HG02970 (cell line): ENCODE measurements at regions not wholly inside any gene's neighbourhood (a gene's known extent, or its start where the extent isn't known, plus 50 kb on each side); places are given as distances from the start of the nearest gene placed in this dataset.
"Not testable (repeated sequence)": the region's sequence is repeated elsewhere in the genome, so short reads cannot be mapped to it uniquely, and the experiment has no call there.

Source experiments
- ATAC-seq: cut with Tn5 transposase; IDR thresholded peaks from one replicate; pipeline ENCODE4 v1.9.1; 2021; ENCODE audit warnings: mild to moderate bottlenecking, moderate library complexity, moderate number of reproducible peaks; ENCODE audit not compliant: unreplicated experiment, low FRiP score

- ATAC-seq: no peak
Measured at GRCh38 chr14:66300886-66301285, 185.3 kb upstream of the CCDC196 start.

- ATAC-seq: no peak
Measured at GRCh38 chr14:66306101-66306500, 180.1 kb upstream of the CCDC196 start.

- ATAC-seq: no peak
Measured at GRCh38 chr14:66311058-66311457, 175.1 kb upstream of the CCDC196 start.

GRCh38 chr14:66311990-66312389 lies 174.2 kb upstream of the CCDC196 start:
- no peak for ATAC-seq

GRCh38 chr14:66312451-66312850 lies 173.7 kb upstream of the CCDC196 start:
- no peak for ATAC-seq

- no peak for ATAC-seq
Measured at GRCh38 chr14:66315098-66315497, 171.1 kb upstream of the CCDC196 start.

GRCh38 chr14:66315548-66315947 lies 170.6 kb upstream of the CCDC196 start:
- no peak for ATAC-seq

- no peak for ATAC-seq
Measured at GRCh38 chr14:66322564-66322963, 163.6 kb upstream of the CCDC196 start.

GRCh38 chr14:66330228-66330627 lies 155.9 kb upstream of the CCDC196 start:
- ATAC-seq: no peak

GRCh38 chr14:66330916-66331315 lies 155.3 kb upstream of the CCDC196 start:
- no peak for ATAC-seq

- not testable (repeated sequence) for ATAC-seq
Measured at GRCh38 chr14:66333293-66333692, 152.9 kb upstream of the CCDC196 start.

GRCh38 chr14:66341239-66341638 lies 144.9 kb upstream of the CCDC196 start:
- no peak for ATAC-seq

GRCh38 chr14:66345986-66346385 lies 140.2 kb upstream of the CCDC196 start:
- ATAC-seq: no peak

- no peak for ATAC-seq
Measured at GRCh38 chr14:66351310-66351709, 134.9 kb upstream of the CCDC196 start.

GRCh38 chr14:66359500-66359899 lies 126.7 kb upstream of the CCDC196 start:
- ATAC-seq: no peak

GRCh38 chr14:66360366-66360926 lies 125.7 kb upstream of the CCDC196 start:
- no peak for ATAC-seq

GRCh38 chr14:66361013-66361412 lies 125.2 kb upstream of the CCDC196 start:
- ATAC-seq: no peak

- ATAC-seq: no peak
Measured at GRCh38 chr14:66365388-66365787, 120.8 kb upstream of the CCDC196 start.

- ATAC-seq: no peak
Measured at GRCh38 chr14:66369157-66369697, 116.9 kb upstream of the CCDC196 start.

- no peak for ATAC-seq
Measured at GRCh38 chr14:66371776-66372175, 114.4 kb upstream of the CCDC196 start.

GRCh38 chr14:66375046-66375964 lies 110.9 kb upstream of the CCDC196 start:
- ATAC-seq: no peak

GRCh38 chr14:66377574-66377973 lies 108.6 kb upstream of the CCDC196 start:
- ATAC-seq: no peak
